ENCODE measurements at regions not wholly inside any gene's neighbourhood (a gene's known extent, or its start where the extent isn't known, plus 50 kb on each side); places are given as distances from the start of the nearest gene placed in this dataset.

DNA sequence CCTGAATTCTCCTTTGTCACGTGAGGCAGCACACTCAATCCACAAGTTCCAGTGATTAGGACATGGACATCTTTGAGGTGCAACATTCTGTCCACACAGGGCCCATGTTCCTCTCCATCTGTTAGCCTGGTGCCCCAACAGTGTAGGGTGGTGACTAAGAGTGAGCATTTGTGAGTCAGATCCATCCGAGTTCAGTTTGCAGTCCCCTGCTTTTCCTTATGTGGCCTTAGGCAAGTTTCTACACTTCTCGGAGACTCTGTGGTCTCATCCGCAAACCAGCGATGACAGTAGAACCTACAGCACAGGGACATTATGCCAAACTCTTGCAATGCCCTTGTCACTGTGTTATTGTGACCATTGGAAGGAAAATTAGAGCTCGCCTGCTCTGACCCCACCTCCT, 178.7 kb upstream of the CDH4 start:
- Mint-ChIP-seq H3K27me3 (ENCODE audit: unreplicated experiment) (no peaks in the 10 kb centered on the region), H3K27ac (ENCODE audit: unreplicated experiment) (no peak overlapping the region), H3K9me3 (ENCODE audit: unreplicated experiment) (peaks cover 2% of the 10 kb centered on the region), H3K36me3 (ENCODE audit: unreplicated experiment) (peaks cover 4% of the 10 kb centered on the region), H3K4me1 (ENCODE audit: low read depth, unreplicated experiment) (no peaks in the 10 kb centered on the region), H3K4me3 (ENCODE audit: unreplicated experiment) (no peak overlapping the region)
- DNase-seq = no peak
- TF ChIP-seq, protein P1, sequence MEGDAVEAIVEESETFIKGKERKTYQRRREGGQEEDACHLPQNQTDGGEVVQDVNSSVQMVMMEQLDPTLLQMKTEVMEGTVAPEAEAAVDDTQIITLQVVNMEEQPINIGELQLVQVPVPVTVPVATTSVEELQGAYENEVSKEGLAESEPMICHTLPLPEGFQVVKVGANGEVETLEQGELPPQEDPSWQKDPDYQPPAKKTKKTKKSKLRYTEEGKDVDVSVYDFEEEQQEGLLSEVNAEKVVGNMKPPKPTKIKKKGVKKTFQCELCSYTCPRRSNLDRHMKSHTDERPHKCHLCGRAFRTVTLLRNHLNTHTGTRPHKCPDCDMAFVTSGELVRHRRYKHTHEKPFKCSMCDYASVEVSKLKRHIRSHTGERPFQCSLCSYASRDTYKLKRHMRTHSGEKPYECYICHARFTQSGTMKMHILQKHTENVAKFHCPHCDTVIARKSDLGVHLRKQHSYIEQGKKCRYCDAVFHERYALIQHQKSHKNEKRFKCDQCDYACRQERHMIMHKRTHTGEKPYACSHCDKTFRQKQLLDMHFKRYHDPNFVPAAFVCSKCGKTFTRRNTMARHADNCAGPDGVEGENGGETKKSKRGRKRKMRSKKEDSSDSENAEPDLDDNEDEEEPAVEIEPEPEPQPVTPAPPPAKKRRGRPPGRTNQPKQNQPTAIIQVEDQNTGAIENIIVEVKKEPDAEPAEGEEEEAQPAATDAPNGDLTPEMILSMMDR (IDR thresholded peaks at IDR 0.05; ENCODE audit: partially characterized antibody, unreplicated experiment) = no peak

DNA sequence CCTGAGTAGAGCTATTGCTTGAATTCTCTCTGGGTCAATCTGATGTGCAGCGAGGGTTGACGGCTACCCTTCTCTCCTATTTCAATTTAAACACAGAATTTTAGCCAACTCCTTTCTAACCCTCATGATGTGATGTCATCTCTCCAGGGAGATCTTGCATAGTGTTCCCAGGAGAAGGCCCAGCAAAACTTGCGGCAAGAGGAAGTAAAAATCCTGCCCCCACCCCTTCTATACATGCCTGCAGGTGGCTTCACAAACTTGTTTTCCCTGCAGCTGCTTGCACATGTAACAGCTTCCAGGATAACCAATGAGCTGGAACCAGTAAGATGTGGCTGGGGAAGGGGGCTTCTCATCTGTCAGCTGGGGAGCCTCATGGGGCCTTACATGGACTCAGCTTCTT, 169.3 kb upstream of the CDH4 start:
- TF ChIP-seq, protein P1 (IDR thresholded peaks at IDR 0.05; ENCODE audit: partially characterized antibody, unreplicated experiment) = no peak
- H3K36me3 Mint-ChIP-seq (ENCODE audit: unreplicated experiment) = no peaks in the 10 kb centered on the region
- peaks cover 2% of the 10 kb centered on the region for H3K9me3 Mint-ChIP-seq (ENCODE audit: unreplicated experiment)
- no peaks in the 10 kb centered on the region for H3K27me3 Mint-ChIP-seq (ENCODE audit: unreplicated experiment)
- DNase-seq = no peak
- no peak overlapping the region for H3K4me3 Mint-ChIP-seq (ENCODE audit: unreplicated experiment)
- no peak overlapping the region for H3K27ac Mint-ChIP-seq (ENCODE audit: unreplicated experiment)
- peaks cover 5% of the 10 kb centered on the region for H3K4me1 Mint-ChIP-seq (ENCODE audit: low read depth, unreplicated experiment)

DNA sequence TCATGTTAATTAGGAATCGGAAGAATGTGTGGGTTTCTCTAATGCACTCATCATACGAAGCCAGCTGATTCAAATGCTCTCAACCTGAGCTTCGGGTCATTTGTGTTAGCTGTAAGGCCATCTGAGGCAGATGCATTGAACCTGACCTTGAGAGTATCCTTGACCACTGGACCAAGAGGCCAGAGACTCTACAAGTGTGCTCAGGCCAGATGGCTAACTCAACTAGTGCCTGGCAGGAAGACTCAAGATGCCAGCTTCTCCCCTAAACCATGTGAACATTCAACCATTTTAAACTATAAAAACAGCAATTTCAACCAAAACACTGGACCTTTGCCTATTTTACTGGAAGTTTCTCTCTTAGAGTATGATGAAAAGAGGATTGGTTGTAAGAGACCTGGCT, 168.6 kb upstream of the CDH4 start:
- Mint-ChIP-seq H3K4me1 (ENCODE audit: low read depth, unreplicated experiment) (peaks cover 5% of the 10 kb centered on the region), H3K27ac (ENCODE audit: unreplicated experiment) (no peak overlapping the region), H3K27me3 (ENCODE audit: unreplicated experiment) (no peaks in the 10 kb centered on the region), H3K36me3 (ENCODE audit: unreplicated experiment) (no peaks in the 10 kb centered on the region), H3K9me3 (ENCODE audit: unreplicated experiment) (peaks cover 2% of the 10 kb centered on the region), H3K4me3 (ENCODE audit: unreplicated experiment) (no peak overlapping the region)
- TF ChIP-seq, protein P1 (IDR thresholded peaks at IDR 0.05; ENCODE audit: partially characterized antibody, unreplicated experiment) = no peak
- DNase-seq = no peak

DNA sequence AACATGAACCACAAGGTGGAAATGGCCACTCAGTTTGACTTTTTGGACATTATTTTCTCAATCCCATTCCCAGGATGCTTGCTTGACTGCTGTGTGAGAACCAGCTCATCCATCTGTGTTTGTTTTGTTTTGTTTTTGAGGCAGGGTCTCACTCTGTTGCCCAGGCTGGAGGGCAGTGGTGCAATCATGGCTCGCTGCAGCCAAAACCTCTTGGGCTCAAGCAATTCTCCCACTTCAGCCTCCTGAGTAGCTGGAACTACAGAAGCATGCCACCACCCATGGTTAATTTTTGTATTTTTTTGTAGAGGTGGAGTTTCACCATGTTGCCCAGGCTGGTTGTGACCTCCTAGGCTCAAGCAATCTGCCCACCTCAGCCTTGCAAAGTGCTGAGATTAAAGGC, 166.0 kb upstream of the CDH4 start:
- Mint-ChIP-seq H3K4me1 (ENCODE audit: low read depth, unreplicated experiment) (peaks cover 10% of the 10 kb centered on the region), H3K4me3 (ENCODE audit: unreplicated experiment) (no peak overlapping the region), H3K9me3 (ENCODE audit: unreplicated experiment) (peaks cover 2% of the 10 kb centered on the region), H3K36me3 (ENCODE audit: unreplicated experiment) (no peaks in the 10 kb centered on the region), H3K27me3 (ENCODE audit: unreplicated experiment) (no peaks in the 10 kb centered on the region), H3K27ac (ENCODE audit: unreplicated experiment) (no peak overlapping the region)
- TF ChIP-seq, protein P1 (IDR thresholded peaks at IDR 0.05; ENCODE audit: partially characterized antibody, unreplicated experiment) = no peak
- DNase-seq = no peak

DNA sequence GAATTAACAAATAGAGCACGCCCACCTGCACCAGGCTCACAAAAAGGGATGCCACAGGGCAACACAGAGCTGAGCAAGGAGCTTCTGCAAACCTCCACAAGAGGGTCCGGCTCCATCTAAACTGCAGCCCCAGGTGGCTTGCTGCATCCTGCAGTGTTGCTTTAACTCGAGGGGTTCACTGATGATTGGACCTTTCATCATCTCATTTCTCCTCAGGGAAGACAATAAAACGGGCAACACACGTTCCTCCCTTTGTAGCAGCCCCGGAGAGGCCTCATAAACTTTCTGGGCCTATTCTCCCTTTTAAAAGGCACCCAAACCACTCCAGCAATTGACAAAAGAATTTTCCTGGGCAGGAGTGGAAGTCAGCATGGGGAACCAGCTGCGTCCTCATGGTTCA, 161.5 kb upstream of the CDH4 start:
- Mint-ChIP-seq H3K27ac (ENCODE audit: unreplicated experiment) (no peak overlapping the region), H3K9me3 (ENCODE audit: unreplicated experiment) (peaks cover 5% of the 10 kb centered on the region), H3K4me1 (ENCODE audit: low read depth, unreplicated experiment) (peaks cover 5% of the 10 kb centered on the region), H3K27me3 (ENCODE audit: unreplicated experiment) (peaks cover 6% of the 10 kb centered on the region), H3K4me3 (ENCODE audit: unreplicated experiment) (no peak overlapping the region), H3K36me3 (ENCODE audit: unreplicated experiment) (peaks cover 16% of the 10 kb centered on the region)
- TF ChIP-seq, protein P1 (IDR thresholded peaks at IDR 0.05; ENCODE audit: partially characterized antibody, unreplicated experiment) = no peak
- no peak for DNase-seq
